ENCODE measurements at regions not wholly inside any gene's neighbourhood (a gene's known extent, or its start where the extent isn't known, plus 50 kb on each side); places are given as distances from the start of the nearest gene placed in this dataset.

- Mint-ChIP-seq H3K4me3 (ENCODE audit: unreplicated experiment) (no peak overlapping the region), H3K4me1 (ENCODE audit: low read depth) (no peaks in the 10 kb centered on the region), H3K27me3 (ENCODE audit: low read depth) (peaks cover 17% of the 10 kb centered on the region), H3K36me3 (ENCODE audit: low read depth) (no peaks in the 10 kb centered on the region), H3K9me3 (ENCODE audit: low read depth) (no peaks in the 10 kb centered on the region), H3K27ac (ENCODE audit: unreplicated experiment) (no peak overlapping the region)
- no peak for TF ChIP-seq CTCF (IDR thresholded peaks at IDR 0.05)
- DNase-seq (ENCODE audit: low spot score) = no peak
Measured at GRCh38 chr1:181990728-181991127, 70.8 kb downstream of the ZNF648 start.

GRCh38 chr1:181989261-181989920 lies 72.1 kb downstream of the ZNF648 start:
- H3K36me3 Mint-ChIP-seq (ENCODE audit: low read depth) = no peaks in the 10 kb centered on the region
- H3K4me3 Mint-ChIP-seq (ENCODE audit: unreplicated experiment) = no peak overlapping the region
- H3K4me1 Mint-ChIP-seq (ENCODE audit: low read depth) = no peaks in the 10 kb centered on the region

GRCh38 chr1:181987996-181988395 lies 73.5 kb downstream of the ZNF648 start:
- Mint-ChIP-seq H3K4me3 (ENCODE audit: unreplicated experiment) (no peak overlapping the region), H3K27ac (ENCODE audit: unreplicated experiment) (no peak overlapping the region), H3K36me3 (ENCODE audit: low read depth) (no peaks in the 10 kb centered on the region), H3K4me1 (ENCODE audit: low read depth) (no peaks in the 10 kb centered on the region), H3K9me3 (ENCODE audit: low read depth) (no peaks in the 10 kb centered on the region), H3K27me3 (ENCODE audit: low read depth) (peaks cover 11% of the 10 kb centered on the region)
- no peak for TF ChIP-seq CTCF (IDR thresholded peaks at IDR 0.05)
- DNase-seq (ENCODE audit: low spot score) = no peak

More at GRCh38 chr1:181989261-181989920, 72.1 kb downstream of the ZNF648 start:
- Mint-ChIP-seq H3K27me3 (ENCODE audit: low read depth) (peaks cover 9% of the 10 kb centered on the region), H3K27ac (ENCODE audit: unreplicated experiment) (no peak overlapping the region), H3K9me3 (ENCODE audit: low read depth) (no peaks in the 10 kb centered on the region)
- TF ChIP-seq CTCF (IDR thresholded peaks at IDR 0.05) = no peak
- no peak for DNase-seq (ENCODE audit: low spot score)

GRCh38 chr1:181987334-181987895 lies 74.1 kb downstream of the ZNF648 start:
- TF ChIP-seq CTCF (IDR thresholded peaks at IDR 0.05) = no peak
- Mint-ChIP-seq H3K27ac (ENCODE audit: unreplicated experiment) (no peak overlapping the region), H3K9me3 (ENCODE audit: low read depth) (no peaks in the 10 kb centered on the region)

GRCh38 chr1:181986907-181987305 lies 74.6 kb downstream of the ZNF648 start:
- no peaks in the 10 kb centered on the region for H3K4me1 Mint-ChIP-seq (ENCODE audit: low read depth)
- no peak overlapping the region for H3K27ac Mint-ChIP-seq (ENCODE audit: unreplicated experiment)
- H3K9me3 Mint-ChIP-seq (ENCODE audit: low read depth) = no peaks in the 10 kb centered on the region
- no peaks in the 10 kb centered on the region for H3K36me3 Mint-ChIP-seq (ENCODE audit: low read depth)
- DNase-seq (ENCODE audit: low spot score) = no peak
- no peak for TF ChIP-seq CTCF (IDR thresholded peaks at IDR 0.05)
- H3K4me3 Mint-ChIP-seq (ENCODE audit: unreplicated experiment) = no peak overlapping the region
- H3K27me3 Mint-ChIP-seq (ENCODE audit: low read depth) = peaks cover 10% of the 10 kb centered on the region

More at GRCh38 chr1:181987334-181987895, 74.1 kb downstream of the ZNF648 start:
- H3K4me1 Mint-ChIP-seq (ENCODE audit: low read depth) = no peaks in the 10 kb centered on the region
- H3K36me3 Mint-ChIP-seq (ENCODE audit: low read depth) = no peaks in the 10 kb centered on the region
- no peak overlapping the region for H3K4me3 Mint-ChIP-seq (ENCODE audit: unreplicated experiment)
- peaks cover 14% of the 10 kb centered on the region for H3K27me3 Mint-ChIP-seq (ENCODE audit: low read depth)
- no peak for DNase-seq (ENCODE audit: low spot score)

All from chondrocyte (in vitro differentiated cells).